ENCODE measurements at regions not wholly inside any gene's neighbourhood (a gene's known extent, or its start where the extent isn't known, plus 50 kb on each side); places are given as distances from the start of the nearest gene placed in this dataset.

DNA sequence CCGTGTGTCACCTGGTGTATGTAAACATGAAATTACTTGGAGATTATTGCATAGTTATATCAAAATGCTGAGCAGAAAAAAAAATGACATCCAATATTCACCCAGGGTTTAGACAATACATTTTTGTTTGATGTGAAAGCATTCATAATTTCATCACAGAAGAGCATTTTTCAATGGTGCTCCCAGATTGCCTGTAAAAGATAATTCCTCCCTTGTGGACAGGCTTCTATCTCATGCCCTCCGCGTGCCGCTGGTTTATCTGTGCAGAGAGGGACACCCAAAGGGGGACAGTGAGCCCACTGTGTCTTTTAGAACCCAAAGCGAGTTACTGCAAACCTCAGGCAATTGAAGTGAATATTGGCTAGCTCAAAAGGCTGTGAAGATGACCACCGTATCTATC, 126.2 kb upstream of the KLF6 start:
- no peak overlapping the region for H3K4me2 ChIP-seq (ENCODE audit: insufficient read depth, low read length)
- no peaks in the 10 kb centered on the region for H3K27me3 ChIP-seq (ENCODE audit: control insufficient read depth in 2 of 2, insufficient read depth in 2 of 2, low read length in 2 of 2)
- H2AFZ ChIP-seq (ENCODE audit: low read depth, low read length), result peak overlapping the region; percentile 52
- no peaks in the 10 kb centered on the region for H3K9me1 ChIP-seq (ENCODE audit: control insufficient read depth, insufficient read depth, low read length)
- no peaks in the 10 kb centered on the region for H4K20me1 ChIP-seq (replicated peaks; ENCODE audit: control insufficient read depth, insufficient read depth, low read length)
- peaks cover 0 to 2% of the 10 kb centered on the region in 2 experiments; a peak in 1 of 5 replicates for H3K4me1 ChIP-seq (replicated peaks in 1 of 2; ENCODE audit: control insufficient read depth in 2 of 2, insufficient read depth in 2 of 2, low read length in 2 of 2)
- FAIRE-seq (no peak), DNase-seq (ENCODE audit: extremely low read depth in 1 of 4, low spot score in 3 of 4) (no peak), ATAC-seq (peak; percentile 20; the same call in 1 of the 3 replicates)
- CTCF ChIA-PET (ENCODE audit: low intra/inter-chr PET ratio), result no interaction called here
- in situ Hi-C loops (cut with MboI) (no loop called here), intact Hi-C loops (cut with micrococcal nuclease) (no loop called here)
- no peak overlapping the region for H3K4me3 ChIP-seq
- no peak overlapping the region for H3K9ac ChIP-seq (ENCODE audit: insufficient read depth in 1 of 2, low read depth in 2 of 2, low read length in 2 of 2)
- BruUV-seq (replicated peaks), result no TSS peak
- TF ChIP-seq ILK (tag; IDR thresholded peaks at IDR 0.05; ENCODE audit: borderline replicate concordance, low read depth) (no peak), TRIM28 (IDR thresholded peaks at IDR 0.05) (no peak), HDAC2 (IDR thresholded peaks at IDR 0.05) (no peak), ZNF263 (CRISPR knock-in tag; IDR thresholded peaks at IDR 0.05; ENCODE audit: borderline replicate concordance) (peak; percentile 41; the same call in 1 of the 2 replicates), ZFP30 (CRISPR knock-in tag; IDR thresholded peaks at IDR 0.05; ENCODE audit: borderline replicate concordance) (no peak), NFIX (CRISPR knock-in tag; IDR thresholded peaks at IDR 0.05; ENCODE audit: low read depth) (no peak)
- TF ChIP-seq, protein P1, sequence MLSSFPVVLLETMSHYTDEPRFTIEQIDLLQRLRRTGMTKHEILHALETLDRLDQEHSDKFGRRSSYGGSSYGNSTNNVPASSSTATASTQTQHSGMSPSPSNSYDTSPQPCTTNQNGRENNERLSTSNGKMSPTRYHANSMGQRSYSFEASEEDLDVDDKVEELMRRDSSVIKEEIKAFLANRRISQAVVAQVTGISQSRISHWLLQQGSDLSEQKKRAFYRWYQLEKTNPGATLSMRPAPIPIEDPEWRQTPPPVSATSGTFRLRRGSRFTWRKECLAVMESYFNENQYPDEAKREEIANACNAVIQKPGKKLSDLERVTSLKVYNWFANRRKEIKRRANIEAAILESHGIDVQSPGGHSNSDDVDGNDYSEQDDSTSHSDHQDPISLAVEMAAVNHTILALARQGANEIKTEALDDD (IDR thresholded peaks at IDR 0.05), result no peak
- TF ChIP-seq, protein P2, sequence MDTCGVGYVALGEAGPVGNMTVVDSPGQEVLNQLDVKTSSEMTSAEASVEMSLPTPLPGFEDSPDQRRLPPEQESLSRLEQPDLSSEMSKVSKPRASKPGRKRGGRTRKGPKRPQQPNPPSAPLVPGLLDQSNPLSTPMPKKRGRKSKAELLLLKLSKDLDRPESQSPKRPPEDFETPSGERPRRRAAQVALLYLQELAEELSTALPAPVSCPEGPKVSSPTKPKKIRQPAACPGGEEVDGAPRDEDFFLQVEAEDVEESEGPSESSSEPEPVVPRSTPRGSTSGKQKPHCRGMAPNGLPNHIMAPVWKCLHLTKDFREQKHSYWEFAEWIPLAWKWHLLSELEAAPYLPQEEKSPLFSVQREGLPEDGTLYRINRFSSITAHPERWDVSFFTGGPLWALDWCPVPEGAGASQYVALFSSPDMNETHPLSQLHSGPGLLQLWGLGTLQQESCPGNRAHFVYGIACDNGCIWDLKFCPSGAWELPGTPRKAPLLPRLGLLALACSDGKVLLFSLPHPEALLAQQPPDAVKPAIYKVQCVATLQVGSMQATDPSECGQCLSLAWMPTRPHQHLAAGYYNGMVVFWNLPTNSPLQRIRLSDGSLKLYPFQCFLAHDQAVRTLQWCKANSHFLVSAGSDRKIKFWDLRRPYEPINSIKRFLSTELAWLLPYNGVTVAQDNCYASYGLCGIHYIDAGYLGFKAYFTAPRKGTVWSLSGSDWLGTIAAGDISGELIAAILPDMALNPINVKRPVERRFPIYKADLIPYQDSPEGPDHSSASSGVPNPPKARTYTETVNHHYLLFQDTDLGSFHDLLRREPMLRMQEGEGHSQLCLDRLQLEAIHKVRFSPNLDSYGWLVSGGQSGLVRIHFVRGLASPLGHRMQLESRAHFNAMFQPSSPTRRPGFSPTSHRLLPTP (IDR thresholded peaks at IDR 0.05; ENCODE audit: borderline replicate concordance, extremely low read depth, insufficient read length), result no peak
- TF ChIP-seq, protein P3, sequence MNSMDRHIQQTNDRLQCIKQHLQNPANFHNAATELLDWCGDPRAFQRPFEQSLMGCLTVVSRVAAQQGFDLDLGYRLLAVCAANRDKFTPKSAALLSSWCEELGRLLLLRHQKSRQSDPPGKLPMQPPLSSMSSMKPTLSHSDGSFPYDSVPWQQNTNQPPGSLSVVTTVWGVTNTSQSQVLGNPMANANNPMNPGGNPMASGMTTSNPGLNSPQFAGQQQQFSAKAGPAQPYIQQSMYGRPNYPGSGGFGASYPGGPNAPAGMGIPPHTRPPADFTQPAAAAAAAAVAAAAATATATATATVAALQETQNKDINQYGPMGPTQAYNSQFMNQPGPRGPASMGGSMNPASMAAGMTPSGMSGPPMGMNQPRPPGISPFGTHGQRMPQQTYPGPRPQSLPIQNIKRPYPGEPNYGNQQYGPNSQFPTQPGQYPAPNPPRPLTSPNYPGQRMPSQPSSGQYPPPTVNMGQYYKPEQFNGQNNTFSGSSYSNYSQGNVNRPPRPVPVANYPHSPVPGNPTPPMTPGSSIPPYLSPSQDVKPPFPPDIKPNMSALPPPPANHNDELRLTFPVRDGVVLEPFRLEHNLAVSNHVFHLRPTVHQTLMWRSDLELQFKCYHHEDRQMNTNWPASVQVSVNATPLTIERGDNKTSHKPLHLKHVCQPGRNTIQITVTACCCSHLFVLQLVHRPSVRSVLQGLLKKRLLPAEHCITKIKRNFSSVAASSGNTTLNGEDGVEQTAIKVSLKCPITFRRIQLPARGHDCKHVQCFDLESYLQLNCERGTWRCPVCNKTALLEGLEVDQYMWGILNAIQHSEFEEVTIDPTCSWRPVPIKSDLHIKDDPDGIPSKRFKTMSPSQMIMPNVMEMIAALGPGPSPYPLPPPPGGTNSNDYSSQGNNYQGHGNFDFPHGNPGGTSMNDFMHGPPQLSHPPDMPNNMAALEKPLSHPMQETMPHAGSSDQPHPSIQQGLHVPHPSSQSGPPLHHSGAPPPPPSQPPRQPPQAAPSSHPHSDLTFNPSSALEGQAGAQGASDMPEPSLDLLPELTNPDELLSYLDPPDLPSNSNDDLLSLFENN (IDR thresholded peaks at IDR 0.05; ENCODE audit: low read depth in 2 of 2, low read length in 2 of 2), result no peak
- H3K79me2 ChIP-seq (ENCODE audit: control insufficient read depth, insufficient read depth, low read length), result no peaks in the 10 kb centered on the region
- POLR2A ChIA-PET, result interaction anchor here (1.2 to 1.3 kb wide), 2 partner anchors 9 to 33 kb away, joined by 3 read pairs; no protein-coding TSS in a partner anchor
- H3K36me3 ChIP-seq (ENCODE audit: control insufficient read depth, insufficient read depth, low read length), result no peaks in the 10 kb centered on the region
- 31% methylated on average over 6 of the region's 6 CpGs for WGBS (ENCODE audit: insufficient coverage, low coverage, missing lambda C conversion rate)
- no peaks in the 10 kb centered on the region for H3K9me3 ChIP-seq (replicated peaks; ENCODE audit: control insufficient read depth, insufficient read depth, low read depth, low read length)
- H3K27ac ChIP-seq (ENCODE audit: extremely low read depth, low read depth, low read length), result no peak overlapping the region

All from K562 (cell line).